HUES64 (cell line): ENCODE measurements at regions not wholly inside any gene's neighbourhood (a gene's known extent, or its start where the extent isn't known, plus 50 kb on each side); places are given as distances from the start of the nearest gene placed in this dataset.
"Not testable (repeated sequence)": the region's sequence is repeated elsewhere in the genome, so short reads cannot be mapped to it uniquely, and the experiment has no call there.

Source experiments
- H3K27ac ChIP-seq: 2 replicates; pipeline ENCODE4 v1.7.0; 2013; ENCODE audit warnings: low read depth, low read length, inconsistent platforms
- H3K27me3 ChIP-seq: 2 replicates; pipeline ENCODE4 v1.6.1; 2013; ENCODE audit warnings: mild to moderate bottlenecking, low read length; ENCODE audit not compliant: insufficient read depth
- H3K36me3 ChIP-seq: 2 replicates; pipeline ENCODE4 v1.6.1; 2013; ENCODE audit warnings: mild to moderate bottlenecking, low read length; ENCODE audit not compliant: insufficient read depth
- H3K4me1 ChIP-seq: 2 replicates; pipeline ENCODE4 v1.6.1; 2013; ENCODE audit warnings: mild to moderate bottlenecking, low read length, moderate library complexity; ENCODE audit not compliant: insufficient read depth
- H3K4me3 ChIP-seq: 2 replicates; pipeline ENCODE4 v1.5.1; 2013; ENCODE audit warnings: mild to moderate bottlenecking, low read length, moderate library complexity
- H3K9ac ChIP-seq: 2 replicates; pipeline ENCODE4 v1.6.1; 2013; ENCODE audit warnings: mild to moderate bottlenecking, low read depth, low read length
- H3K9me3 ChIP-seq: 2 replicates; pipeline ENCODE4 v1.6.1; 2013; ENCODE audit warnings: low read depth, low read length; ENCODE audit not compliant: insufficient read depth
- WGBS: fragments of 150-250, 120-280 bp; methylation state at CpG from one replicate; pipeline ENCODE4 v1.1.7; 2013; ENCODE audit warnings: missing lambda C conversion rate; 5-methylcytosine and 5-hydroxymethylcytosine counted together

GRCh38 chr2:204166961-204167360, 230.4 kb downstream of the ICOS start:
- 100% methylated on average over 1 of the region's 3 CpGs for WGBS
- H3K27ac ChIP-seq, result no peak overlapping the region
- H3K4me1 ChIP-seq, result peaks cover 18% of the 10 kb centered on the region
- H3K27me3 ChIP-seq, result no peaks in the 10 kb centered on the region
- H3K9me3 ChIP-seq, result no peaks in the 10 kb centered on the region
- H3K4me3 ChIP-seq, result no peak overlapping the region
- H3K9ac ChIP-seq, result no peak overlapping the region
- H3K36me3 ChIP-seq, result no peaks in the 10 kb centered on the region

GRCh38 chr2:204167670-204168069, 231.1 kb downstream of the ICOS start:
- not testable (repeated sequence) for H3K27ac ChIP-seq, H3K36me3 ChIP-seq, H3K27me3 ChIP-seq, H3K4me3 ChIP-seq, H3K9me3 ChIP-seq, H3K9ac ChIP-seq
- 81% methylated on average over 6 of the region's 6 CpGs for WGBS
- peaks cover 23% of the 10 kb centered on the region for H3K4me1 ChIP-seq

GRCh38 chr2:204170411-204170810, 233.8 kb downstream of the ICOS start:
- 86% methylated on average over 4 of the region's 4 CpGs for WGBS
- Histone ChIP-seq H3K27ac (no peak overlapping the region), H3K9ac (no peak overlapping the region), H3K27me3 (no peaks in the 10 kb centered on the region), H3K4me1 (peaks cover 23% of the 10 kb centered on the region), H3K4me3 (no peak overlapping the region), H3K36me3 (no peaks in the 10 kb centered on the region), H3K9me3 (no peaks in the 10 kb centered on the region)

GRCh38 chr2:204171432-204172144, 235.0 kb downstream of the ICOS start:
- Histone ChIP-seq H3K9me3 (no peaks in the 10 kb centered on the region), H3K4me1 (peaks cover 23% of the 10 kb centered on the region), H3K27ac (no peak overlapping the region; the same call in 1 of the 2 replicates), H3K4me3 (no peak overlapping the region), H3K27me3 (no peaks in the 10 kb centered on the region), H3K36me3 (no peaks in the 10 kb centered on the region), H3K9ac (no peak overlapping the region)
- 47% methylated on average over 5 of the region's 6 CpGs for WGBS

- WGBS, result 58% methylated on average over 7 of the region's 7 CpGs
Measured at GRCh38 chr2:204172145-204172600, 235.6 kb downstream of the ICOS start.

GRCh38 chr2:204174034-204174433, 237.5 kb downstream of the ICOS start:
- 46% methylated on average over 2 of the region's 2 CpGs for WGBS
- H3K36me3 ChIP-seq, result no peaks in the 10 kb centered on the region
- no peaks in the 10 kb centered on the region for H3K27me3 ChIP-seq
- H3K9me3 ChIP-seq, result no peaks in the 10 kb centered on the region
- no peak overlapping the region for H3K9ac ChIP-seq
- no peak overlapping the region for H3K4me3 ChIP-seq
- H3K4me1 ChIP-seq, result peaks cover 23% of the 10 kb centered on the region
- H3K27ac ChIP-seq, result no peak overlapping the region

More at GRCh38 chr2:204172145-204172600, 235.6 kb downstream of the ICOS start:
- H3K27me3 ChIP-seq, result no peaks in the 10 kb centered on the region
- no peaks in the 10 kb centered on the region for H3K36me3 ChIP-seq
- H3K9ac ChIP-seq, result no peak overlapping the region
- H3K4me3 ChIP-seq, result no peak overlapping the region
- no peak overlapping the region; the same call in 1 of the 2 replicates for H3K27ac ChIP-seq
- peaks cover 23% of the 10 kb centered on the region for H3K4me1 ChIP-seq
- H3K9me3 ChIP-seq, result no peaks in the 10 kb centered on the region

GRCh38 chr2:204175552-204176271, 239.1 kb downstream of the ICOS start:
- Histone ChIP-seq H3K27me3 (no peaks in the 10 kb centered on the region), H3K9me3 (no peaks in the 10 kb centered on the region), H3K36me3 (no peaks in the 10 kb centered on the region), H3K27ac (no peak overlapping the region), H3K4me1 (peaks cover 17% of the 10 kb centered on the region), H3K9ac (no peak overlapping the region), H3K4me3 (no peak overlapping the region)
- WGBS, result 90% methylated on average over 4 of the region's 4 CpGs

GRCh38 chr2:204176306-204176705, 239.7 kb downstream of the ICOS start:
- no peaks in the 10 kb centered on the region for H3K36me3 ChIP-seq
- H3K9ac ChIP-seq, result no peak overlapping the region
- H3K27ac ChIP-seq, result no peak overlapping the region
- H3K4me3 ChIP-seq, result no peak overlapping the region
- H3K9me3 ChIP-seq, result no peaks in the 10 kb centered on the region
- 95% methylated on average over 1 of the region's 1 CpG for WGBS
- peaks cover 11% of the 10 kb centered on the region for H3K4me1 ChIP-seq
- H3K27me3 ChIP-seq, result no peaks in the 10 kb centered on the region

- Histone ChIP-seq H3K9ac (no peak overlapping the region), H3K9me3 (no peaks in the 10 kb centered on the region), H3K27ac (no peak overlapping the region), H3K27me3 (no peaks in the 10 kb centered on the region), H3K4me3 (no peak overlapping the region), H3K4me1 (0 out of 2 replicates have a peak, but pooled peaks cover under 1% of the 10 kb centered on the region), H3K36me3 (no peaks in the 10 kb centered on the region)
- 86% methylated on average over 4 of the region's 4 CpGs for WGBS
Measured at GRCh38 chr2:204177251-204177976, 240.9 kb downstream of the ICOS start.

- no peaks in the 10 kb centered on the region for H3K27me3 ChIP-seq
- no peaks in the 10 kb centered on the region for H3K36me3 ChIP-seq
- no peaks in the 10 kb centered on the region for H3K9me3 ChIP-seq
- H3K27ac ChIP-seq, result no peak overlapping the region
- WGBS, result 62% methylated on average over 3 of the region's 3 CpGs
- no peak overlapping the region for H3K9ac ChIP-seq
- H3K4me3 ChIP-seq, result no peak overlapping the region
- no peaks in the 10 kb centered on the region for H3K4me1 ChIP-seq
Measured at GRCh38 chr2:204177977-204178522, 241.5 kb downstream of the ICOS start.

- no peak overlapping the region for H3K9ac ChIP-seq
- no peaks in the 10 kb centered on the region for H3K9me3 ChIP-seq
- H3K36me3 ChIP-seq, result no peaks in the 10 kb centered on the region
- no peaks in the 10 kb centered on the region for H3K4me1 ChIP-seq
- no peak overlapping the region for H3K27ac ChIP-seq
- no peaks in the 10 kb centered on the region for H3K27me3 ChIP-seq
- H3K4me3 ChIP-seq, result no peak overlapping the region
- WGBS, result 78% methylated on average over 1 of the region's 1 CpG
Measured at GRCh38 chr2:204180649-204181048, 244.1 kb downstream of the ICOS start.
